ENCODE measurements at regions not wholly inside any gene's neighbourhood (a gene's known extent, or its start where the extent isn't known, plus 50 kb on each side); places are given as distances from the start of the nearest gene placed in this dataset.

DNA sequence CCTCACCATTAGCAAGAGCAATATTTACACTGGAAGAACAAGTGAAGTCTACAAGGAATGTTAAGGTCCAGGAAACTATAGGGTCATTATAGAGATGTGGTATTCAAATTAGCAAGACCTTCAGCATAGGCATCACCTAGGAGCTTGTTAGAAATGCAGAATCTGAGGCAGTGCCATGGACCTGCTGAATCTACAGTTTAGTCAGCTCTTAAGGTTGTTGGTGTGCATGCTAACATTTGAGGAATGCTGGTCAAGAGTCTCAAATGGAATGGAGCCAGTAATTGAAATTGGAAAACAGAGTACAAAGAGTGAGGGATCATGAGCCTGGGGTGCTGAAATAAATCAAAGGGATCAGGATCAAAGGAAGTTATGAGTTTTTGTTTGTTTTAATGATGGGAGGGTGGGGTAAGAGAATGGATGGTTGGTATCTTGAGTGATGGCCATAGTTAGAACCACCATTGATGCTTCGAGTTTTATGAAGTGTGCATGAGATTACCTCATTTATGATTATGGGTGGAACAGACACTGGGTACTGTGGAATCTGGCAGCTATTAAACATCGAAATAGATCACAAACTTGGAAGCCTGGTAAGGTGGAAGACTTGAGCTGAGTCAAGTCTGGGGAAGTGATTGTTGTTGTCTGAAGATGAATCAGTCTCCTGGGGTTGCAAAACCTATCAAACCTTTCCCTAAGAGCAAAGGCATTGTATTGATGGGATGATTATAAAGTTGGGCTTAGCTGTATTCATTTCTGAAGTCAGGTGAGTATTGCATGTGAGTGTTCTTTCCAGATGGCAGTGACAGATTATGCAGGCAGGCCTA, 323.3 kb upstream of the E2F7 start:
- Histone ChIP-seq H3K4me3 (no peak overlapping the region), H3K9me3 (replicated peaks; ENCODE audit: control insufficient read depth, insufficient read depth, low read length) (no peaks in the 10 kb centered on the region), H3K9ac (ENCODE audit: control insufficient read depth, insufficient read depth, low read length) (no peak overlapping the region), H4K20me1 (ENCODE audit: control insufficient read depth, insufficient read depth) (no peaks in the 10 kb centered on the region), H3K79me2 (ENCODE audit: control insufficient read depth, insufficient read depth, low read length) (no peaks in the 10 kb centered on the region), H3K36me3 (ENCODE audit: control insufficient read depth in 2 of 2, insufficient read depth in 2 of 2, low read length in 1 of 2) (no peaks in the 10 kb centered on the region), H3K27me3 (replicated peaks in 1 of 2; ENCODE audit: control insufficient read depth in 2 of 2, insufficient read depth in 2 of 2, low read length in 1 of 2) (no peaks in the 10 kb centered on the region), H3K4me1 (ENCODE audit: control insufficient read depth, insufficient read depth, low read length) (no peaks in the 10 kb centered on the region), H3K4me2 (ENCODE audit: control insufficient read depth, insufficient read depth) (no peak overlapping the region), H3K27ac (ENCODE audit: control insufficient read depth, insufficient read depth) (no peak overlapping the region), H2AFZ (ENCODE audit: control insufficient read depth, low read depth, low read length) (no peak overlapping the region)
- CTCF ChIA-PET, result no interaction called here
- SMC1A ChIA-PET (ENCODE audit: uncharacterized antibody, unreplicated experiment), result no interaction called here
- BruUV-seq (replicated peaks), result no TSS peak
- ATAC-seq, result no peak
- DNase-seq (ENCODE audit: low read depth, low spot score), result no peak
- RAD21 ChIA-PET (ENCODE audit: unreplicated experiment), result no interaction called here
- POLR2A ChIA-PET, result no interaction called here
- in situ Hi-C loops (cut with MboI), result no loop called here
- intact Hi-C loops (cut with micrococcal nuclease; ENCODE audit: unreplicated experiment), result no loop called here
- no peak for FAIRE-seq
- WGBS (ENCODE audit: insufficient coverage, insufficient replicate concordance, low lambda C conversion rate, missing lambda C conversion rate), result 0% methylated on average over 2 of the region's 2 CpGs
- TF ChIP-seq SMC3 (IDR thresholded peaks at IDR 0.05; ENCODE audit: borderline replicate concordance, low read length) (no peak), PAX8 (IDR thresholded peaks at IDR 0.05) (no peak), MXI1 (IDR thresholded peaks at IDR 0.05; ENCODE audit: low read depth, low read length) (no peak), IKZF2 (IDR thresholded peaks at IDR 0.05) (no peak), ZSCAN29 (IDR thresholded peaks at IDR 0.05) (no peak), POU2F2 (IDR thresholded peaks at IDR 0.05; ENCODE audit: borderline replicate concordance, low read depth, low read length) (no peak), TCF12 (IDR thresholded peaks at IDR 0.05; ENCODE audit: low read depth, low read length) (no peak), ZNF24 (IDR thresholded peaks at IDR 0.05) (no peak), ZNF274 (IDR thresholded peaks at IDR 0.05; ENCODE audit: insufficient read depth, insufficient read length) (no peak), NBN (IDR thresholded peaks at IDR 0.05) (no peak)
- TF ChIP-seq, protein P1, sequence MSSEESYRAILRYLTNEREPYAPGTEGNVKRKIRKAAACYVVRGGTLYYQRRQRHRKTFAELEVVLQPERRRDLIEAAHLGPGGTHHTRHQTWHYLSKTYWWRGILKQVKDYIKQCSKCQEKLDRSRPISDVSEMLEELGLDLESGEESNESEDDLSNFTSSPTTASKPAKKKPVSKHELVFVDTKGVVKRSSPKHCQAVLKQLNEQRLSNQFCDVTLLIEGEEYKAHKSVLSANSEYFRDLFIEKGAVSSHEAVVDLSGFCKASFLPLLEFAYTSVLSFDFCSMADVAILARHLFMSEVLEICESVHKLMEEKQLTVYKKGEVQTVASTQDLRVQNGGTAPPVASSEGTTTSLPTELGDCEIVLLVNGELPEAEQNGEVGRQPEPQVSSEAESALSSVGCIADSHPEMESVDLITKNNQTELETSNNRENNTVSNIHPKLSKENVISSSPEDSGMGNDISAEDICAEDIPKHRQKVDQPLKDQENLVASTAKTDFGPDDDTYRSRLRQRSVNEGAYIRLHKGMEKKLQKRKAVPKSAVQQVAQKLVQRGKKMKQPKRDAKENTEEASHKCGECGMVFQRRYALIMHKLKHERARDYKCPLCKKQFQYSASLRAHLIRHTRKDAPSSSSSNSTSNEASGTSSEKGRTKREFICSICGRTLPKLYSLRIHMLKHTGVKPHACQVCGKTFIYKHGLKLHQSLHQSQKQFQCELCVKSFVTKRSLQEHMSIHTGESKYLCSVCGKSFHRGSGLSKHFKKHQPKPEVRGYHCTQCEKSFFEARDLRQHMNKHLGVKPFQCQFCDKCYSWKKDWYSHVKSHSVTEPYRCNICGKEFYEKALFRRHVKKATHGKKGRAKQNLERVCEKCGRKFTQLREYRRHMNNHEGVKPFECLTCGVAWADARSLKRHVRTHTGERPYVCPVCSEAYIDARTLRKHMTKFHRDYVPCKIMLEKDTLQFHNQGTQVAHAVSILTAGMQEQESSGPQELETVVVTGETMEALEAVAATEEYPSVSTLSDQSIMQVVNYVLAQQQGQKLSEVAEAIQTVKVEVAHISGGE (CRISPR knock-in tag; IDR thresholded peaks at IDR 0.05), result no peak
- TF ChIP-seq, protein P2, sequence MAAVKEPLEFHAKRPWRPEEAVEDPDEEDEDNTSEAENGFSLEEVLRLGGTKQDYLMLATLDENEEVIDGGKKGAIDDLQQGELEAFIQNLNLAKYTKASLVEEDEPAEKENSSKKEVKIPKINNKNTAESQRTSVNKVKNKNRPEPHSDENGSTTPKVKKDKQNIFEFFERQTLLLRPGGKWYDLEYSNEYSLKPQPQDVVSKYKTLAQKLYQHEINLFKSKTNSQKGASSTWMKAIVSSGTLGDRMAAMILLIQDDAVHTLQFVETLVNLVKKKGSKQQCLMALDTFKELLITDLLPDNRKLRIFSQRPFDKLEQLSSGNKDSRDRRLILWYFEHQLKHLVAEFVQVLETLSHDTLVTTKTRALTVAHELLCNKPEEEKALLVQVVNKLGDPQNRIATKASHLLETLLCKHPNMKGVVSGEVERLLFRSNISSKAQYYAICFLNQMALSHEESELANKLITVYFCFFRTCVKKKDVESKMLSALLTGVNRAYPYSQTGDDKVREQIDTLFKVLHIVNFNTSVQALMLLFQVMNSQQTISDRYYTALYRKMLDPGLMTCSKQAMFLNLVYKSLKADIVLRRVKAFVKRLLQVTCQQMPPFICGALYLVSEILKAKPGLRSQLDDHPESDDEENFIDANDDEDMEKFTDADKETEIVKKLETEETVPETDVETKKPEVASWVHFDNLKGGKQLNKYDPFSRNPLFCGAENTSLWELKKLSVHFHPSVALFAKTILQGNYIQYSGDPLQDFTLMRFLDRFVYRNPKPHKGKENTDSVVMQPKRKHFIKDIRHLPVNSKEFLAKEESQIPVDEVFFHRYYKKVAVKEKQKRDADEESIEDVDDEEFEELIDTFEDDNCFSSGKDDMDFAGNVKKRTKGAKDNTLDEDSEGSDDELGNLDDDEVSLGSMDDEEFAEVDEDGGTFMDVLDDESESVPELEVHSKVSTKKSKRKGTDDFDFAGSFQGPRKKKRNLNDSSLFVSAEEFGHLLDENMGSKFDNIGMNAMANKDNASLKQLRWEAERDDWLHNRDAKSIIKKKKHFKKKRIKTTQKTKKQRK (IDR thresholded peaks at IDR 0.05; ENCODE audit: low read depth, low read length), result no peak
- TF ChIP-seq, protein P3, sequence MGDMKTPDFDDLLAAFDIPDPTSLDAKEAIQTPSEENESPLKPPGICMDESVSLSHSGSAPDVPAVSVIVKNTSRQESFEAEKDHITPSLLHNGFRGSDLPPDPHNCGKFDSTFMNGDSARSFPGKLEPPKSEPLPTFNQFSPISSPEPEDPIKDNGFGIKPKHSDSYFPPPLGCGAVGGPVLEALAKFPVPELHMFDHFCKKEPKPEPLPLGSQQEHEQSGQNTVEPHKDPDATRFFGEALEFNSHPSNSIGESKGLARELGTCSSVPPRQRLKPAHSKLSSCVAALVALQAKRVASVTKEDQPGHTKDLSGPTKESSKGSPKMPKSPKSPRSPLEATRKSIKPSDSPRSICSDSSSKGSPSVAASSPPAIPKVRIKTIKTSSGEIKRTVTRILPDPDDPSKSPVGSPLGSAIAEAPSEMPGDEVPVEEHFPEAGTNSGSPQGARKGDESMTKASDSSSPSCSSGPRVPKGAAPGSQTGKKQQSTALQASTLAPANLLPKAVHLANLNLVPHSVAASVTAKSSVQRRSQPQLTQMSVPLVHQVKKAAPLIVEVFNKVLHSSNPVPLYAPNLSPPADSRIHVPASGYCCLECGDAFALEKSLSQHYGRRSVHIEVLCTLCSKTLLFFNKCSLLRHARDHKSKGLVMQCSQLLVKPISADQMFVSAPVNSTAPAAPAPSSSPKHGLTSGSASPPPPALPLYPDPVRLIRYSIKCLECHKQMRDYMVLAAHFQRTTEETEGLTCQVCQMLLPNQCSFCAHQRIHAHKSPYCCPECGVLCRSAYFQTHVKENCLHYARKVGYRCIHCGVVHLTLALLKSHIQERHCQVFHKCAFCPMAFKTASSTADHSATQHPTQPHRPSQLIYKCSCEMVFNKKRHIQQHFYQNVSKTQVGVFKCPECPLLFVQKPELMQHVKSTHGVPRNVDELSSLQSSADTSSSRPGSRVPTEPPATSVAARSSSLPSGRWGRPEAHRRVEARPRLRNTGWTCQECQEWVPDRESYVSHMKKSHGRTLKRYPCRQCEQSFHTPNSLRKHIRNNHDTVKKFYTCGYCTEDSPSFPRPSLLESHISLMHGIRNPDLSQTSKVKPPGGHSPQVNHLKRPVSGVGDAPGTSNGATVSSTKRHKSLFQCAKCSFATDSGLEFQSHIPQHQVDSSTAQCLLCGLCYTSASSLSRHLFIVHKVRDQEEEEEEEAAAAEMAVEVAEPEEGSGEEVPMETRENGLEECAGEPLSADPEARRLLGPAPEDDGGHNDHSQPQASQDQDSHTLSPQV (IDR thresholded peaks at IDR 0.05), result no peak

Measured in GM12878 (cell line).